WTC11 (cell line): ENCODE measurements at regions not wholly inside any gene's neighbourhood (a gene's known extent, or its start where the extent isn't known, plus 50 kb on each side); places are given as distances from the start of the nearest gene placed in this dataset.

Experiments used
- ATAC-seq: fragments of 200-7000 bp; cut with Tn5 transposase; 2 replicates; pipeline ENCODE4 v1.10.0; 2021; ENCODE audit warnings: mild to moderate bottlenecking, moderate library complexity
- CTCF ChIA-PET: fragments of 300-600 bp; sonication (Branson Sonifier 250); formaldehyde crosslinking; loops from one replicate; lab custom pipeline; 2021; ENCODE audit warnings: antibody characterized with exemption; lab: Charles Lee
- POLR2A ChIA-PET: fragments of 350-600 bp; sonication (Branson Sonifier 250); formaldehyde crosslinking; loops from one replicate; lab custom pipeline; 2021; ENCODE audit warnings: antibody characterized with exemption; lab: Charles Lee
- DNase-seq: peaks from one replicate; pipeline ENCODE4 v3.0.0; 2021; ENCODE audit warnings: low spot score
- H3K27ac Mint-ChIP-seq: 2 replicates; pipeline ENCODE4 v1.8.0; 2021; ENCODE audit warnings: mixed read lengths
- H3K27me3 Mint-ChIP-seq: 2 replicates; pipeline ENCODE4 v1.8.0; 2021; ENCODE audit warnings: low read depth, mild to moderate bottlenecking, moderate library complexity, mixed read lengths
- H3K36me3 Mint-ChIP-seq: 2 replicates; pipeline ENCODE4 v1.8.0; 2021; ENCODE audit warnings: mixed read lengths
- H3K4me1 Mint-ChIP-seq: 2 replicates; pipeline ENCODE4 v1.8.0; 2022; ENCODE audit warnings: mixed read lengths
- H3K4me3 Mint-ChIP-seq: 2 replicates; pipeline ENCODE4 v1.8.0; 2021; ENCODE audit warnings: mild to moderate bottlenecking, moderate library complexity, mixed read lengths
- H3K9me3 Mint-ChIP-seq: 2 replicates; pipeline ENCODE4 v1.8.0; 2021; ENCODE audit warnings: mixed read lengths
- ELF4 ChIP-seq: sonication (generic); formaldehyde crosslinking; IDR thresholded peaks from 2 replicates; pipeline ENCODE4 v1.8.1; 2022; ENCODE audit warnings: low read depth, mild to moderate bottlenecking, moderate library complexity, missing genetic modification reagents
- JAZF1 ChIP-seq: fragments of 250-450 bp; sonication (Bioruptor Pico); IDR thresholded peaks from 2 replicates; pipeline ENCODE4 v1.9.0; 2021; ENCODE audit warnings: moderate library complexity, mild to moderate bottlenecking, inconsistent platforms
- MYBL2 ChIP-seq: sonication (generic); formaldehyde crosslinking; IDR thresholded peaks from 2 replicates; pipeline ENCODE4 v1.8.1; 2023; ENCODE audit warnings: mild to moderate bottlenecking, moderate library complexity, missing genetic modification reagents
- PRRX2 ChIP-seq: fragments of 250-450 bp; sonication (Bioruptor Pico); IDR thresholded peaks from 2 replicates; pipeline ENCODE4 v1.8.0; 2021; ENCODE audit warnings: mild to moderate bottlenecking
- ZNF263 ChIP-seq: sonication (generic); formaldehyde crosslinking; IDR thresholded peaks from 2 replicates; pipeline ENCODE4 v1.8.1; 2022; ENCODE audit warnings: low read depth, mild to moderate bottlenecking, moderate library complexity, missing genetic modification reagents
- TF ChIP-seq, protein P1 (sequence below): fragments of 250-450 bp; sonication (Bioruptor Pico); conservative IDR thresholded peaks from 2 replicates; pipeline ENCODE4 v1.9.0; 2021; ENCODE audit warnings: mild to moderate bottlenecking
- TF ChIP-seq, protein P2 (sequence below): fragments of 250-450 bp; sonication (Bioruptor Pico); IDR thresholded peaks from 2 replicates; pipeline ENCODE4 v2.1.2; 2022; ENCODE audit warnings: mild to moderate bottlenecking, moderate library complexity
- TF ChIP-seq, protein P3 (sequence below): sonication (generic); formaldehyde crosslinking; IDR thresholded peaks from 2 replicates; pipeline ENCODE4 v1.8.1; 2023; ENCODE audit warnings: mild to moderate bottlenecking, moderate library complexity, missing genetic modification reagents
- TF ChIP-seq, protein P4 (sequence below): sonication (generic); formaldehyde crosslinking; IDR thresholded peaks from 2 replicates; pipeline ENCODE4 v1.8.1; 2022; ENCODE audit warnings: low read depth, missing genetic modification reagents, borderline replicate concordance
- TF ChIP-seq, protein P5 (sequence below): sonication (generic); formaldehyde crosslinking; IDR thresholded peaks from 2 replicates; pipeline ENCODE4 v1.8.1; 2022; ENCODE audit warnings: missing genetic modification reagents, borderline replicate concordance
- TF ChIP-seq, protein P6 (sequence below): sonication (generic); formaldehyde crosslinking; IDR thresholded peaks from 2 replicates; pipeline ENCODE4 v1.8.1; 2023; ENCODE audit warnings: mild to moderate bottlenecking, missing genetic modification reagents
- TF ChIP-seq, protein P7 (sequence below): sonication (generic); formaldehyde crosslinking; conservative IDR thresholded peaks from 2 replicates; pipeline ENCODE4 v1.8.1; 2023; ENCODE audit warnings: mild to moderate bottlenecking, low read depth, missing genetic modification reagents, moderate library complexity
- TF ChIP-seq, protein P8 (sequence below): sonication (generic); formaldehyde crosslinking; IDR thresholded peaks from 2 replicates; pipeline ENCODE4 v1.8.1; 2023; ENCODE audit warnings: mild to moderate bottlenecking, missing genetic modification reagents

DNA sequence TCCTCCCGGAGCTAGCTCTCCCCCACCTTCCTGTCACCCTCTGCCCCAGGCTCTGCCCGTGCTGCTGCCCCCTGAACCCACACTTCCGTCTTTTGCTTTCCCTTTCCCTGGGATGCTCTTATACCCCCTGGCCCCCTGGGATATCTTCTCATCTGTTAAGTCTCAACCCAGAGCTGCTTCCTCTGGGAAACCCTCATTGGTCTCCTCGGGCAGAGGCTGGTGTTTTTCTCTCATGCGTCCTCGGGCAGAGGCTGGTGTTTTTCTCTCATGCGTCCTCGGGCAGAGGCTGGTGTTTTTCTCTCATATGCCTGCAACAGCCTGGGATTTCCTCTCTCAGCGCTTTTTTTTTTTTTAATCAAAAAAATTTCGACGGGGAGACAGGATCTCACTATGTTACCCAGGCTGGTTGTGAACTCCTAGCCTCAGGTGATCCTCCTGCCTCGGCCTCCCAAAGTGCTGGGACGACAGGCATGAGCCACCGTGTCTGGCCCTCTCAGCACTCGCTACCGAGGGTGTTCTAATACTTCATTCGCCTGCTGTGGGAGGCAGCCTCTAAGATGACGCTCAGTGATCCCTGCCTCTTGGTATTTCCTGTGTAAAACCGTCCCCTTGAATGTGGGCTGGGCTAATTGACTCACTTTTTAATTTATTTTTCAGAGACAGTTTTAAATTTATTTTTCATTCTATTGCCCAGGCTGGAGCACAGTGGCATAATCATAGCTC lies 62.7 kb upstream of the TFRC start:
- ATAC-seq (no peak), DNase-seq (no peak)
- H3K36me3 Mint-ChIP-seq, result peaks cover 6% of the 10 kb centered on the region
- no peak for TF ChIP-seq ELF4 (CRISPR knock-in tag)
- no peak for TF ChIP-seq MYBL2 (CRISPR knock-in tag)
- TF ChIP-seq, protein P1, sequence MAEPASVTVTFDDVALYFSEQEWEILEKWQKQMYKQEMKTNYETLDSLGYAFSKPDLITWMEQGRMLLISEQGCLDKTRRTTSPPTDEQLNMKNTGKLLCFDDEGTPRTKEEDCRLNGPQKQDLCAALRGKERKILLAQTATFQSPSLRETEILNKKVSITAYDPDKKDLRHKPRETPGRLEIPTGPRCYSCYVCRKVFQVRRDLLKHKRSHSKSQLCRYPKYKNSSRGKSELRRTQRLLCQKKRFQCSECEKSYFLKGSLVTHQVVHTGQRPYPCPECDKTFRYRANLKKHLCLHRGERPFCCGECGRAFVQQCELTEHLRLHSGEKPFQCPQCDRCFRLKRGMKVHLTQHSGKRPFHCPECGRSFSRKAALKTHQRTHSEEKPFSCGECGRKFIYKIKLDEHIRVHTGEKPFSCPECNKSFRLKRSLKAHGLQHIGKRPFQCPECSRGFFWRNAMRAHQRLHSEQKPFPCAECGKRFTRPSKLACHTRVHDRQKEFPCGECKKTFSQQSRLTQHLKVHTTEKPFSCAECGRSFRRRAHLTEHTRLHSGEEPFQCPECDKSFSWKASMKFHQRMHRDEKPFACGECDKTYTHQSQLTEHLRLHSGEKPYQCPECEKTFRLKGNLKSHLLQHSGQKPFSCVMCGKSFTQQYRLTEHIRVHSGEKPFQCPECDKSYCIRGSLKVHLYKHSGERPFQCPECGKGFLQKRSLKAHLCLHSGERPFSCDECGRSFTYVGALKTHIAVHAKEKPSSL (CRISPR knock-in tag), result no peak
- TF ChIP-seq, protein P2, sequence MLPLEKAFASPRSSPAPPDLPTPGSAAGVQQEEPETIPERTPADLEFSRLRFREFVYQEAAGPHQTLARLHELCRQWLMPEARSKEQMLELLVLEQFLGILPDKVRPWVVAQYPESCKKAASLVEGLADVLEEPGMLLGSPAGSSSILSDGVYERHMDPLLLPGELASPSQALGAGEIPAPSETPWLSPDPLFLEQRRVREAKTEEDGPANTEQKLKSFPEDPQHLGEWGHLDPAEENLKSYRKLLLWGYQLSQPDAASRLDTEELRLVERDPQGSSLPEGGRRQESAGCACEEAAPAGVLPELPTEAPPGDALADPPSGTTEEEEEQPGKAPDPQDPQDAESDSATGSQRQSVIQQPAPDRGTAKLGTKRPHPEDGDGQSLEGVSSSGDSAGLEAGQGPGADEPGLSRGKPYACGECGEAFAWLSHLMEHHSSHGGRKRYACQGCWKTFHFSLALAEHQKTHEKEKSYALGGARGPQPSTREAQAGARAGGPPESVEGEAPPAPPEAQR, result no peak
- TF ChIP-seq ZNF263 (CRISPR knock-in tag), result no peak
- TF ChIP-seq JAZF1 (CRISPR knock-in tag), result no peak
- TF ChIP-seq, protein P3, sequence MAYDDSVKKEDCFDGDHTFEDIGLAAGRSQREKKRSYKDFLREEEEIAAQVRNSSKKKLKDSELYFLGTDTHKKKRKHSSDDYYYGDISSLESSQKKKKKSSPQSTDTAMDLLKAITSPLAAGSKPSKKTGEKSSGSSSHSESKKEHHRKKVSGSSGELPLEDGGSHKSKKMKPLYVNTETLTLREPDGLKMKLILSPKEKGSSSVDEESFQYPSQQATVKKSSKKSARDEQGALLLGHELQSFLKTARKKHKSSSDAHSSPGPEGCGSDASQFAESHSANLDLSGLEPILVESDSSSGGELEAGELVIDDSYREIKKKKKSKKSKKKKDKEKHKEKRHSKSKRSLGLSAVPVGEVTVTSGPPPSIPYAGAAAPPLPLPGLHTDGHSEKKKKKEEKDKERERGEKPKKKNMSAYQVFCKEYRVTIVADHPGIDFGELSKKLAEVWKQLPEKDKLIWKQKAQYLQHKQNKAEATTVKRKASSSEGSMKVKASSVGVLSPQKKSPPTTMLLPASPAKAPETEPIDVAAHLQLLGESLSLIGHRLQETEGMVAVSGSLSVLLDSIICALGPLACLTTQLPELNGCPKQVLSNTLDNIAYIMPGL (CRISPR knock-in tag), result no peak
- TF ChIP-seq, protein P4, sequence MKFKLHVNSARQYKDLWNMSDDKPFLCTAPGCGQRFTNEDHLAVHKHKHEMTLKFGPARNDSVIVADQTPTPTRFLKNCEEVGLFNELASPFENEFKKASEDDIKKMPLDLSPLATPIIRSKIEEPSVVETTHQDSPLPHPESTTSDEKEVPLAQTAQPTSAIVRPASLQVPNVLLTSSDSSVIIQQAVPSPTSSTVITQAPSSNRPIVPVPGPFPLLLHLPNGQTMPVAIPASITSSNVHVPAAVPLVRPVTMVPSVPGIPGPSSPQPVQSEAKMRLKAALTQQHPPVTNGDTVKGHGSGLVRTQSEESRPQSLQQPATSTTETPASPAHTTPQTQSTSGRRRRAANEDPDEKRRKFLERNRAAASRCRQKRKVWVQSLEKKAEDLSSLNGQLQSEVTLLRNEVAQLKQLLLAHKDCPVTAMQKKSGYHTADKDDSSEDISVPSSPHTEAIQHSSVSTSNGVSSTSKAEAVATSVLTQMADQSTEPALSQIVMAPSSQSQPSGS, result no peak
- no peak for TF ChIP-seq PRRX2 (CRISPR knock-in tag)
- TF ChIP-seq, protein P5, sequence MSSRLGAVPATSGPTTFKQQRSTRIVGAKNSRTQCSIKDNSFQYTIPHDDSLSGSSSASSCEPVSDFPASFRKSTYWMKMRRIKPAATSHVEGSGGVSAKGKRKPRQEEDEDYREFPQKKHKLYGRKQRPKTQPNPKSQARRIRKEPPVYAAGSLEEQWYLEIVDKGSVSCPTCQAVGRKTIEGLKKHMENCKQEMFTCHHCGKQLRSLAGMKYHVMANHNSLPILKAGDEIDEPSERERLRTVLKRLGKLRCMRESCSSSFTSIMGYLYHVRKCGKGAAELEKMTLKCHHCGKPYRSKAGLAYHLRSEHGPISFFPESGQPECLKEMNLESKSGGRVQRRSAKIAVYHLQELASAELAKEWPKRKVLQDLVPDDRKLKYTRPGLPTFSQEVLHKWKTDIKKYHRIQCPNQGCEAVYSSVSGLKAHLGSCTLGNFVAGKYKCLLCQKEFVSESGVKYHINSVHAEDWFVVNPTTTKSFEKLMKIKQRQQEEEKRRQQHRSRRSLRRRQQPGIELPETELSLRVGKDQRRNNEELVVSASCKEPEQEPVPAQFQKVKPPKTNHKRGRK (CRISPR knock-in tag), result no peak
- TF ChIP-seq, protein P6, sequence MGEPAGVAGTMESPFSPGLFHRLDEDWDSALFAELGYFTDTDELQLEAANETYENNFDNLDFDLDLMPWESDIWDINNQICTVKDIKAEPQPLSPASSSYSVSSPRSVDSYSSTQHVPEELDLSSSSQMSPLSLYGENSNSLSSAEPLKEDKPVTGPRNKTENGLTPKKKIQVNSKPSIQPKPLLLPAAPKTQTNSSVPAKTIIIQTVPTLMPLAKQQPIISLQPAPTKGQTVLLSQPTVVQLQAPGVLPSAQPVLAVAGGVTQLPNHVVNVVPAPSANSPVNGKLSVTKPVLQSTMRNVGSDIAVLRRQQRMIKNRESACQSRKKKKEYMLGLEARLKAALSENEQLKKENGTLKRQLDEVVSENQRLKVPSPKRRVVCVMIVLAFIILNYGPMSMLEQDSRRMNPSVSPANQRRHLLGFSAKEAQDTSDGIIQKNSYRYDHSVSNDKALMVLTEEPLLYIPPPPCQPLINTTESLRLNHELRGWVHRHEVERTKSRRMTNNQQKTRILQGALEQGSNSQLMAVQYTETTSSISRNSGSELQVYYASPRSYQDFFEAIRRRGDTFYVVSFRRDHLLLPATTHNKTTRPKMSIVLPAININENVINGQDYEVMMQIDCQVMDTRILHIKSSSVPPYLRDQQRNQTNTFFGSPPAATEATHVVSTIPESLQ, result no peak
- ChIA-PET POLR2A (no interaction called here), CTCF (interaction anchor here (0.6 kb wide), 1 partner anchor 69 kb away, joined by 3 read pairs; no protein-coding TSS in a partner anchor)
- no peak overlapping the region for H3K27ac Mint-ChIP-seq
- peaks cover 34% of the 10 kb centered on the region for H3K4me1 Mint-ChIP-seq
- peaks cover 15% of the 10 kb centered on the region for H3K9me3 Mint-ChIP-seq
- H3K4me3 Mint-ChIP-seq, result no peak overlapping the region
- no peaks in the 10 kb centered on the region for H3K27me3 Mint-ChIP-seq

DNA sequence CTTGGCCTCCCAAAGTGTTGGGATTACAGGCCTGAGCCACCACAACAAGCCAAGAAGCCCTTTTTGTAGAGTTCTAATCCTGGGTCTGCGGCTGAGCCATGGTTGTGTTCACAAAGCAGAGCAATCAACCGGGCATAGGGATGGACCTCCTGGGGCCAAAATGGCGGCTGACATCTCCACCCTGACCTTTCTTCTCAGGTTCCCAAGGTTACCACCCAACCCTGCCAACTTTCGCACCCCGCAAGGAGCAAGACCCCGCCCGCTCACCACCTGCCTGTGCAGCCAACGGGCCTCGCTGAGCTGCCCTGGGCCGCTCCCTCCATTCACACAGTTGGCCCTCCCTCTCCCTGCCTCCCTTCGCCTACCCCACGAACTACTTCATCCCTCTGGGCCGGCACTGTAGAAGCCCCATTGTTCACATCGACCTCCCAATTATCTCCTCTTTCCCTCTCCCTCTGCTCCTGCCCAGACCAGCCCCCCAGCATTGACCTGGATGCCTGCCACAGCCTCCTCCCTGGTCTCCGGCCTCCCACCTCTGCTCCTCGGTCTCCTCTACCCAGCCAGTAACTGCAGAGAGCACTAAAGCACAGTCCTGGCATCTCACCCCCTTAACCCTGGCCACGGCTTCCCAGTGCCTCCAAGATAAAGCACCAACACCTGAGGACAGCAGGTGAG lies 62.0 kb upstream of the TFRC start:
- Mint-ChIP-seq H3K36me3 (0 out of 2 replicates have a peak, but pooled peaks cover 3% of the 10 kb centered on the region), H3K4me1 (peaks cover 38% of the 10 kb centered on the region), H3K27ac (no peak overlapping the region), H3K27me3 (no peaks in the 10 kb centered on the region)
- ATAC-seq (no peak), DNase-seq (no peak)
- POLR2A ChIA-PET, result no interaction called here
- TF ChIP-seq, protein P7, sequence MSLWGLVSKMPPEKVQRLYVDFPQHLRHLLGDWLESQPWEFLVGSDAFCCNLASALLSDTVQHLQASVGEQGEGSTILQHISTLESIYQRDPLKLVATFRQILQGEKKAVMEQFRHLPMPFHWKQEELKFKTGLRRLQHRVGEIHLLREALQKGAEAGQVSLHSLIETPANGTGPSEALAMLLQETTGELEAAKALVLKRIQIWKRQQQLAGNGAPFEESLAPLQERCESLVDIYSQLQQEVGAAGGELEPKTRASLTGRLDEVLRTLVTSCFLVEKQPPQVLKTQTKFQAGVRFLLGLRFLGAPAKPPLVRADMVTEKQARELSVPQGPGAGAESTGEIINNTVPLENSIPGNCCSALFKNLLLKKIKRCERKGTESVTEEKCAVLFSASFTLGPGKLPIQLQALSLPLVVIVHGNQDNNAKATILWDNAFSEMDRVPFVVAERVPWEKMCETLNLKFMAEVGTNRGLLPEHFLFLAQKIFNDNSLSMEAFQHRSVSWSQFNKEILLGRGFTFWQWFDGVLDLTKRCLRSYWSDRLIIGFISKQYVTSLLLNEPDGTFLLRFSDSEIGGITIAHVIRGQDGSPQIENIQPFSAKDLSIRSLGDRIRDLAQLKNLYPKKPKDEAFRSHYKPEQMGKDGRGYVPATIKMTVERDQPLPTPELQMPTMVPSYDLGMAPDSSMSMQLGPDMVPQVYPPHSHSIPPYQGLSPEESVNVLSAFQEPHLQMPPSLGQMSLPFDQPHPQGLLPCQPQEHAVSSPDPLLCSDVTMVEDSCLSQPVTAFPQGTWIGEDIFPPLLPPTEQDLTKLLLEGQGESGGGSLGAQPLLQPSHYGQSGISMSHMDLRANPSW, result no peak
- TF ChIP-seq, protein P8, sequence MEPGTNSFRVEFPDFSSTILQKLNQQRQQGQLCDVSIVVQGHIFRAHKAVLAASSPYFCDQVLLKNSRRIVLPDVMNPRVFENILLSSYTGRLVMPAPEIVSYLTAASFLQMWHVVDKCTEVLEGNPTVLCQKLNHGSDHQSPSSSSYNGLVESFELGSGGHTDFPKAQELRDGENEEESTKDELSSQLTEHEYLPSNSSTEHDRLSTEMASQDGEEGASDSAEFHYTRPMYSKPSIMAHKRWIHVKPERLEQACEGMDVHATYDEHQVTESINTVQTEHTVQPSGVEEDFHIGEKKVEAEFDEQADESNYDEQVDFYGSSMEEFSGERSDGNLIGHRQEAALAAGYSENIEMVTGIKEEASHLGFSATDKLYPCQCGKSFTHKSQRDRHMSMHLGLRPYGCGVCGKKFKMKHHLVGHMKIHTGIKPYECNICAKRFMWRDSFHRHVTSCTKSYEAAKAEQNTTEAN (CRISPR knock-in tag), result no peak
- TF ChIP-seq, all 79 proteins: peak for 0
- CTCF ChIA-PET, result interaction anchor here (0.6 kb wide), 1 partner anchor 69 kb away, joined by 3 read pairs; no protein-coding TSS in a partner anchor
- Mint-ChIP-seq H3K9me3 (peaks cover 10% of the 10 kb centered on the region), H3K4me3 (no peak overlapping the region)
